ENCODE measurements at regions not wholly inside any gene's neighbourhood (a gene's known extent, or its start where the extent isn't known, plus 50 kb on each side); places are given as distances from the start of the nearest gene placed in this dataset.

GRCh38 chr3:87895983-87896382 is 162.8 kb downstream of the CGGBP1 start:
- Histone ChIP-seq H2AFZ (ENCODE audit: low read length) (no peak overlapping the region), H2BK120ac (ENCODE audit: low read depth, low read length) (no peak overlapping the region), H3K4me1 (ENCODE audit: control insufficient read depth in 2 of 2, insufficient read depth in 1 of 2, low read depth in 1 of 2, low read length in 2 of 2) (no peaks in the 10 kb centered on the region), H2AK5ac (ENCODE audit: low read depth, low read length) (no peak overlapping the region), H3K9ac (ENCODE audit: low read depth, low read length, poor library complexity) (no peak overlapping the region), H3K27me3 (ENCODE audit: control insufficient read depth in 3 of 3, insufficient read depth in 3 of 3, low read depth in 1 of 3, low read length in 3 of 3) (no peaks in the 10 kb centered on the region), H3K23ac (ENCODE audit: low read depth, low read length, poor library complexity) (no peak overlapping the region), H3K36me3 (replicated peaks in 1 of 2; ENCODE audit: control insufficient read depth in 2 of 2, insufficient read depth in 2 of 2, low read length in 2 of 2) (no peaks in the 10 kb centered on the region), H3K4me3 (ENCODE audit: low read length in 2 of 2) (no peak overlapping the region), H2BK15ac (ENCODE audit: low read length) (no peak overlapping the region), H4K8ac (ENCODE audit: low read depth, low read length) (no peak overlapping the region), H4K91ac (ENCODE audit: low read depth, low read length, poor library complexity) (no peak overlapping the region), H3K27ac (replicated peaks; ENCODE audit: low read length) (no peak overlapping the region), H3K18ac (ENCODE audit: low read length) (no peak overlapping the region), H3K9me3 (replicated peaks in 1 of 2; ENCODE audit: control insufficient read depth in 2 of 2, insufficient read depth in 1 of 2, low read depth in 1 of 2, low read length in 2 of 2) (no peaks in the 10 kb centered on the region), H2BK12ac (ENCODE audit: low read length) (no peak overlapping the region), H3K4me2 (ENCODE audit: insufficient read depth, low read length, poor library complexity, severe bottlenecking) (no peak overlapping the region), H2BK5ac (ENCODE audit: low read length) (no peak overlapping the region), H3K14ac (ENCODE audit: low read length) (no peak overlapping the region), H3K79me1 (ENCODE audit: low read depth, low read length) (no peaks in the 10 kb centered on the region), H3K4ac (ENCODE audit: low read length) (no peak overlapping the region)
- no CpG with 5 or more reads among the region's 1 CpG for WGBS, 2 donors (ENCODE audit: extremely low coverage in 2 of 2, insufficient read length in 2 of 2, insufficient replicate concordance in 1 of 2)
- no peak for DNase-seq (ENCODE audit: low spot score)

- H3K4me2 ChIP-seq (ENCODE audit: insufficient read depth, low read length, poor library complexity, severe bottlenecking), result no peak overlapping the region
- H2AFZ ChIP-seq (ENCODE audit: low read length), result no peak overlapping the region
- H3K27me3 ChIP-seq (ENCODE audit: control insufficient read depth in 3 of 3, insufficient read depth in 3 of 3, low read depth in 1 of 3, low read length in 3 of 3), result no peaks in the 10 kb centered on the region
- no peak overlapping the region for H2BK15ac ChIP-seq (ENCODE audit: low read length)
- H3K14ac ChIP-seq (ENCODE audit: low read length), result no peak overlapping the region
- whole genome bisulfite sequencing, 2 donors (ENCODE audit: extremely low coverage in 2 of 2, insufficient read length in 2 of 2, insufficient replicate concordance in 1 of 2), result no CpG with 5 or more reads among the region's 1 CpG
- H4K8ac ChIP-seq (ENCODE audit: low read depth, low read length), result no peak overlapping the region
- H3K4me3 ChIP-seq (ENCODE audit: low read length in 2 of 2), result no peak overlapping the region
- no peak overlapping the region for H2BK120ac ChIP-seq (ENCODE audit: low read depth, low read length)
- no peak overlapping the region for H3K9ac ChIP-seq (ENCODE audit: low read depth, low read length, poor library complexity)
- no peaks in the 10 kb centered on the region for H3K79me1 ChIP-seq (ENCODE audit: low read depth, low read length)
- H3K23ac ChIP-seq (ENCODE audit: low read depth, low read length, poor library complexity), result no peak overlapping the region
- H2BK5ac ChIP-seq (ENCODE audit: low read length), result no peak overlapping the region
- H2AK5ac ChIP-seq (ENCODE audit: low read depth, low read length), result no peak overlapping the region
- H4K91ac ChIP-seq (ENCODE audit: low read depth, low read length, poor library complexity), result no peak overlapping the region
- no peak overlapping the region for H3K4ac ChIP-seq (ENCODE audit: low read length)
- no peak for DNase-seq (ENCODE audit: low spot score)
- H2BK12ac ChIP-seq (ENCODE audit: low read length), result no peak overlapping the region
- no peaks in the 10 kb centered on the region for H3K4me1 ChIP-seq (ENCODE audit: control insufficient read depth in 2 of 2, insufficient read depth in 1 of 2, low read depth in 1 of 2, low read length in 2 of 2)
- no peak overlapping the region for H3K27ac ChIP-seq (replicated peaks; ENCODE audit: low read length)
- no peaks in the 10 kb centered on the region for H3K36me3 ChIP-seq (replicated peaks in 1 of 2; ENCODE audit: control insufficient read depth in 2 of 2, insufficient read depth in 2 of 2, low read length in 2 of 2)
- no peaks in the 10 kb centered on the region for H3K9me3 ChIP-seq (replicated peaks in 1 of 2; ENCODE audit: control insufficient read depth in 2 of 2, insufficient read depth in 1 of 2, low read depth in 1 of 2, low read length in 2 of 2)
- no peak overlapping the region for H3K18ac ChIP-seq (ENCODE audit: low read length)
These were observed 185.7 kb downstream of the CGGBP1 start for GRCh38 chr3:87873136-87873535.

DNA sequence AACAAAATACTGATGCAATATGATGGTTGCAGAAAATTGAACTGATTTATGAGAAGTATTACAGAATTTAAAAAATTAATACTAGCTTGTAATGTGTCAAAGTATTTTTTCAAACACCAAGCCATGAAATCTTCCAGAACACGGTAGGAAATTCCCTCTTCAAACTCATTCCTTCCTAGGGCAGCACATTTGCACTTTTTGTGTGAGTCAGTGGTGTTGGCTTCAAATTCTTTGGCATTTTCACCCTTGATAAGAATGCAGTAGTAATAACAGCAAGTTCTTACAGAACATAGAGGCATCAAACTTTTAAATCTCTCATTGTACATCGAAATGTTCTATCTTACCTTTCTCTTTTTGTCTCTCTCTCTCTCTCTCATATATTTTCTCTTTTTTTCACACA is 191.8 kb downstream of the CGGBP1 start:
- no CpG with 5 or more reads among the region's 2 CpGs for WGBS, 2 donors (ENCODE audit: extremely low coverage in 2 of 2, insufficient read length in 2 of 2, insufficient replicate concordance in 1 of 2)
- Histone ChIP-seq H3K36me3 (replicated peaks in 1 of 2; ENCODE audit: control insufficient read depth in 2 of 2, insufficient read depth in 2 of 2, low read length in 2 of 2) (no peaks in the 10 kb centered on the region), H2BK15ac (ENCODE audit: low read length) (no peak overlapping the region), H3K4ac (ENCODE audit: low read length) (no peak overlapping the region), H3K18ac (ENCODE audit: low read length) (no peak overlapping the region), H4K8ac (ENCODE audit: low read depth, low read length) (no peak overlapping the region), H2BK5ac (ENCODE audit: low read length) (no peak overlapping the region), H3K4me2 (ENCODE audit: insufficient read depth, low read length, poor library complexity, severe bottlenecking) (no peak overlapping the region), H3K9me3 (replicated peaks in 1 of 2; ENCODE audit: control insufficient read depth in 2 of 2, insufficient read depth in 1 of 2, low read depth in 1 of 2, low read length in 2 of 2) (no peaks in the 10 kb centered on the region), H3K27ac (replicated peaks; ENCODE audit: low read length) (no peak overlapping the region), H3K9ac (ENCODE audit: low read depth, low read length, poor library complexity) (no peak overlapping the region), H3K27me3 (ENCODE audit: control insufficient read depth in 3 of 3, insufficient read depth in 3 of 3, low read depth in 1 of 3, low read length in 3 of 3) (no peaks in the 10 kb centered on the region), H3K79me1 (ENCODE audit: low read depth, low read length) (no peaks in the 10 kb centered on the region), H3K4me1 (ENCODE audit: control insufficient read depth in 2 of 2, insufficient read depth in 1 of 2, low read depth in 1 of 2, low read length in 2 of 2) (no peaks in the 10 kb centered on the region), H3K23ac (ENCODE audit: low read depth, low read length, poor library complexity) (no peak overlapping the region), H3K4me3 (ENCODE audit: low read length in 2 of 2) (no peak overlapping the region), H2BK120ac (ENCODE audit: low read depth, low read length) (no peak overlapping the region), H2AFZ (ENCODE audit: low read length) (no peak overlapping the region), H4K91ac (ENCODE audit: low read depth, low read length, poor library complexity) (no peak overlapping the region), H2AK5ac (ENCODE audit: low read depth, low read length) (no peak overlapping the region), H3K14ac (ENCODE audit: low read length) (no peak overlapping the region), H2BK12ac (ENCODE audit: low read length) (no peak overlapping the region)
- DNase-seq (ENCODE audit: low spot score), result no peak

GRCh38 chr3:87856126-87856525 is 202.7 kb downstream of the CGGBP1 start:
- Histone ChIP-seq H3K79me1 (ENCODE audit: low read depth, low read length) (no peaks in the 10 kb centered on the region), H3K27me3 (ENCODE audit: control insufficient read depth in 3 of 3, insufficient read depth in 3 of 3, low read depth in 1 of 3, low read length in 3 of 3) (no peaks in the 10 kb centered on the region), H3K18ac (ENCODE audit: low read length) (no peak overlapping the region), H2AK5ac (ENCODE audit: low read depth, low read length) (no peak overlapping the region), H4K8ac (ENCODE audit: low read depth, low read length) (no peak overlapping the region), H2BK12ac (ENCODE audit: low read length) (no peak overlapping the region), H3K9me3 (replicated peaks in 1 of 2; ENCODE audit: control insufficient read depth in 2 of 2, insufficient read depth in 1 of 2, low read depth in 1 of 2, low read length in 2 of 2) (no peaks in the 10 kb centered on the region), H3K36me3 (replicated peaks in 1 of 2; ENCODE audit: control insufficient read depth in 2 of 2, insufficient read depth in 2 of 2, low read length in 2 of 2) (no peaks in the 10 kb centered on the region), H4K91ac (ENCODE audit: low read depth, low read length, poor library complexity) (no peak overlapping the region), H3K4me1 (ENCODE audit: control insufficient read depth in 2 of 2, insufficient read depth in 1 of 2, low read depth in 1 of 2, low read length in 2 of 2) (peaks cover 0 to 1% of the 10 kb centered on the region in 2 donors), H3K4me2 (ENCODE audit: insufficient read depth, low read length, poor library complexity, severe bottlenecking) (no peak overlapping the region), H2BK120ac (ENCODE audit: low read depth, low read length) (no peak overlapping the region), H3K23ac (ENCODE audit: low read depth, low read length, poor library complexity) (no peak overlapping the region), H2AFZ (ENCODE audit: low read length) (no peak overlapping the region), H3K27ac (replicated peaks; ENCODE audit: low read length) (no peak overlapping the region), H2BK5ac (ENCODE audit: low read length) (no peak overlapping the region), H2BK15ac (ENCODE audit: low read length) (no peak overlapping the region), H3K4me3 (ENCODE audit: low read length in 2 of 2) (no peak overlapping the region), H3K9ac (ENCODE audit: low read depth, low read length, poor library complexity) (no peak overlapping the region), H3K14ac (ENCODE audit: low read length) (no peak overlapping the region), H3K4ac (ENCODE audit: low read length) (no peak overlapping the region)
- DNase-seq (ENCODE audit: low spot score), result no peak
- WGBS, 2 donors (ENCODE audit: extremely low coverage in 2 of 2, insufficient read length in 2 of 2, insufficient replicate concordance in 1 of 2), result no CpG with 5 or more reads among the region's 1 CpG
